GM21717 (cell line): ENCODE measurements at regions not wholly inside any gene's neighbourhood (a gene's known extent, or its start where the extent isn't known, plus 50 kb on each side); places are given as distances from the start of the nearest gene placed in this dataset.
"Not testable (repeated sequence)": the region's sequence is repeated elsewhere in the genome, so short reads cannot be mapped to it uniquely, and the experiment has no call there.

Experiments used
- ATAC-seq: cut with Tn5 transposase; IDR thresholded peaks from one replicate; pipeline ENCODE4 v1.9.1; 2021; ENCODE audit warnings: mild to moderate bottlenecking, moderate library complexity; ENCODE audit not compliant: unreplicated experiment

DNA sequence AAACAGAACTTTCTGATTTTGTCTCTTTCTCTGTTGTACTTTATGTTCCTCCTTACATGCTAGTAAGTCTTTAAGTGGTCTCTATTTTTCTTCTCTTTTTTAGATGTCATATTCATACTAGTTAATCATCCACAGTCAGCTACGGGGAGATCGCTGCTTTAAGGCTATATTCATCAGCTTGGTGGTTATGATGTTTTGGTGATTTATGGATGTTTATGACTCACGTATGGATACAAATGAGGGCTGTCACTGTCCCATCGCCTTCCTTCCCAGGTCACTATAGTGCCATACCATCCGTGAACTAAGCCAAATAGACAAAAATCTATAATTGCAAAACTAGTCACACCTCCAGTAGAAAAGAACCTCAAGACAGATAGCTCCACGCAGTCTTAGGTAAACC, 296.8 kb upstream of the AADAT start:
- no peak for ATAC-seq

DNA sequence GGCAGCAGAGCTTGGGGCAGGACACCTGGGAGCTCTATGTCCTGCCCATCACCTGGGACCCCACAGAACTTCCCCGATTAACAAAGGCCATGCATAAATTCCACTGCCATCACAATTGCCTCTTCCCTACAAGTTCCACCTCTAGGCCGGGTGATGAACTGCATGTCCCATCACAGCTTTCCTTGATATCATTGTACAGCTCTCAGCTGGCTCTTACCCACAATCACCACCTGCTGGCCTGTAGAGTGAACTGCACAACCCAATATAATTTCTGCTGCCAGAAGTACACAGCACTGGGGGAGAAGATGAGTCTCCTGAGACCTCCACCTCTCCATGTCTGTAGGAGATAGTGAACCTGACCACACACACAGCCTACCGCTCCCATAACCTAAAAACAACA, 285.0 kb upstream of the AADAT start:
- peak; percentile 99 for ATAC-seq

DNA sequence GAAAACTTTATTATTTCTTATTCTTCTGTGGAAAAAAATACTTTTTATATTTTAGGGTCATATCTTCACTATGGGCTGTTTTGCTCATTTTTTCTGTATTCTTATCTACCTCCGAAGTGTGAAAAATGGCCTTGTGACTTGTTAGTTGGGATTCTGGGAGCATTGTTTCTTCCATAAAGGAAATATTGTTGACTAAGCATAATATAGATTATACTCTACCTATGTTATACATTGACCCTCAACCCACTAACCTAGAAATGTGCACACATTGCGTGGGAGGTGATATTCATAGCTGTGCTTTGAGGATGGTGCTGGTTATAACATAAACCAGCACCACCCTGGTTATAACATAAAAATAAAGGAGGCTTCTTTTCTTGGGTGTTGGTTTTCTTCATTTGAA, 259.2 kb upstream of the AADAT start:
- no peak for ATAC-seq

DNA sequence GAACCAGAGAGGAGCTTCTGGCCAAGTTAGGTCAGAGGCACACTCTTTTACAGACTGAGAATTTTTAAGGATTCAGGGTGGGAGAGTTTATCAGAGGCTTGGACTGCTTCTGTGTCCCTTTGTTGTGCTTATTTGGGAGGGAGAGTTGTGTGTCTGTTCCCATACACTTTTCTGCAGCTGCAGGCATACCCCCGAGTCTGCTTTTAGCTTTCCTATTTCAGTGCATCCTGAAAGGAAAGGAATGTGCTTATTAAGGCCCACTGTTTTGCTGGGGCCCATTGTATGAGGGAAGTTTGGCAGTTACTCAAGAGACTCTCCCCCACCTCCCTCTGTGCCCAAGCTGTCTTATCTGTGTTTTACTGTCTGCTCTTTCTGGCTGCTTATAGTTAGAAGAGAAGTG, 257.4 kb upstream of the AADAT start:
- ATAC-seq, result not testable (repeated sequence)

DNA sequence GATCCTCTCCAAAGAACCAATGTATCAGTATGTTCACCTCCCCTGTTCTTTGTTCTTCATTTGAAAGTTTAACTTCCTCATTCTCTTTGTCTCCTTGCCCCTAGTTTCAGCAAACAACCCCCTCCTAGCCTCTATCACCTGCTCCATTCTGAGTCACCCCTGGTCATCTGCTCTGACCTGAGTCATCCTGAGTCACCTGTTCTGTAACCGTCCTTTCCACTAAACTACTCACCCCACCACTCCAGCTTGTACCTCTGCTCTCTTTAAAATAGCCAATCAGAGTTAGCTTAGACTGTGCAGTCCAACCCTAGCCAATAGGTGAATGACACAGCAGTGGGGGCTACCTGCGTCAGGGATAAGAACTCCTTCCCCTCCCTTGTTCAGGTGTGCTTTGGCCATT, 249.8 kb upstream of the AADAT start:
- ATAC-seq, result no peak

DNA sequence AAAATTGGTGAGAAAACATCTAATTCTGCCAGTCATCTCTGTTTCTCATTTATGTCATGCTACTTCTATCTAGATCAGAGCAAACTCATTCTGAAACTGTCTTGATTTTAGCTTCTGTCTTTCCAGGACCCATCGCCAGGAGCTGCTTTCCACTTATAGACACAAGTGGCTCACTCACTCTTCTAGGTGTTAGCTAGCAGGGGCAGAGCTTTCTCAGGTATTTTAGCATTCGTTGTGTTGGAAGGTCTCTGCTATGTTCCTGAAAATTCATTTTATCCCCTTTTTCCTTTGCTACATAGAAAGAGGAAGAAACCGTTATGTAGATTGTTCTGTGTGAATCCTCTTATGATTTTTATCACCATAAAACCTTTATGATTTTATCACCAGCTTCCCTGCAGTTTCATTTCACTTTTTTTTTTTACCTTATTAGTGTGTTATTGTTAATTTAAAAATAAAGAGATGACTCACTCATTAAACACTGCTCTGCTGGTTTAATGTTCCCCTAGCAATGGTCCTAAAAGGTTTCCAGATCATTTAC, 246.6 kb upstream of the AADAT start:
- ATAC-seq, result peak; percentile 90

DNA sequence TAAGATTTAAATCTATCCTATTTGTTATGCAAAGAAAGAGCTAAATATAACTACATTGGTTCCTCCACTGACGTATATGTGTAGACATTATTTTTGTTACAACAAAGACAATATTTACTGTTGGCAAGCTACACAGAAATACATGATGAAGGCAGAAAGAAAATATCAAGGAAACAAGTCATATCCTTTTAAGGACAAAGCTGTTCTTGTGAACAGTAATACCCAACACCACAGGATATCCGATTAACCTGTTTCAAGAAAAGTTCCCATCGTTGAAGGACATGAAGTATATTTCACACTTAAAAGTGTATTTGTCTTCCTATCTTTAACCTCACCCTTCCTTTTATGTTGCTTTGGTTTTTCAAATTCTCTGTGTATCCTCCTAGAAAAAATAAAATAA, 235.8 kb upstream of the AADAT start:
- ATAC-seq, result no peak

DNA sequence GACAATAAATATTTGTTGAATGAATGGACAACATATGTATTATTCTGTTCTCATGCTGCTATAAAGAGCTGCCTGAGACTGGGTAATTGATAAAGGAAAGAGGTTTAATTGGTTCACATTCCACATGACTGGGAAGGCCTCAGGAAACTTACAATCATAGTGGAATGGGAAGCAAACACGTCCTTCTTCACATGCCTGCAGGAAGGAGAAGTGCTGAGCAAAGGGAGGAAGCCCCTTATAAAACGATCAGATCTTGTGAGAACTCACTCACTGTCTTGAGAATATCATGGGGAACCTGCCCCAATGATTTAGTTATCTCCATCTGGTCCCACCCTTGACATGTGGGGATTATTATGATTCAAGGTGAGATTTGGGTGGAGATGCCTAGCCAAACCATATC, 233.9 kb upstream of the AADAT start:
- no peak for ATAC-seq

DNA sequence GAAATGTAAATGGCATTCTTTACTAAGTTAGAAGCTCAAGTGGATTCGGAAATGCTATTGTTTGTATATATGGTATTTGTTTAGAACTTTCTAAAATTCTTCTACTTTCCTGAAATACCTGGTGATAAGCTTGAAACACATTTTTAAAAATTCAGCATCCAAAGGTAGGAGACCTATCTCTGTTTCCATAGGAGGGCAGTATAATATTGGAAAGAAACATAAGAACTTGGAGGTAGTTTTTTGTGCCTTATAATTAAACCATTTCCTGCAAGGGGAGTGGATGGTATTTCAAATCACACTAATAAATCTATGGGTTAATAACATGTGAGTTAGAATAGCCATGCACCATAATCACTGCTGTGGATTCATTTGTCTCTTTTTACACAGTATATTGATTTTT, 217.4 kb upstream of the AADAT start:
- ATAC-seq, result no peak

DNA sequence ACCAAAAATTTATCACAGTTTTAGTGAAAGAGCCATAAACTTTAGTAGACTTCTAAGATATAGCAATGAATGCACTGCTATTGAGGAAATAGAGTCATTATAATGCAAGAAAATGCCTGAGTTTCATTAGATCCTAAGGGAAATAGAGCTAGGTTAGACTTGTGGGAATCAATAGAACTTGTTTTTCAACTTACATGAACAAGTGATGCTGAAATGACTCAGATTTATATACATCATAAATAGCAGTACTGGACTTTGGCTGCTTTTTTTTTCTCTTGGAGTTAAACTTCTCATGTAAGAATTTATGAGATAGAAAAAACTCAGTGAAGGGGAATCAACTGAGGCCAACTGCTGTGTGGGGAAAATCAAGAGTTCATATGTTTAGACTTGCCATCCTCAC, 216.5 kb upstream of the AADAT start:
- ATAC-seq, result no peak

DNA sequence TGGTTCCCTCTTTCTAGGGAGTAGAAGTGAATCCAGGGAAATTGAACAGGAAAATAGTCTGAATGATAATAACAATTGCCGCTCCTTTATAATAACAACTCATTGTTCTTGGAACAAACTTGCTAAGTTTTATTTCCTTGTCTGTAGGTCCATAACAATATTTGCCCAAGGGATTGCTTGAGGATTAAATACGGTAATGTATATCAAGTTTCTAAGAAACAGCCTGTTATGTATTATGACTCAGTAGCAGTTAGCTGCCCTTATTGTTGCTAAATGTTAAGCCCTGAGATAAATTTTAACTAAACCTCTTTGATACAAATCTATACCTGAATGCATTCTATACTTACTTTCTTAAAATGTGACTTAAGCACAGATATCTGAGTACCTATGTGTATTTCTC, 215.9 kb upstream of the AADAT start:
- no peak for ATAC-seq

DNA sequence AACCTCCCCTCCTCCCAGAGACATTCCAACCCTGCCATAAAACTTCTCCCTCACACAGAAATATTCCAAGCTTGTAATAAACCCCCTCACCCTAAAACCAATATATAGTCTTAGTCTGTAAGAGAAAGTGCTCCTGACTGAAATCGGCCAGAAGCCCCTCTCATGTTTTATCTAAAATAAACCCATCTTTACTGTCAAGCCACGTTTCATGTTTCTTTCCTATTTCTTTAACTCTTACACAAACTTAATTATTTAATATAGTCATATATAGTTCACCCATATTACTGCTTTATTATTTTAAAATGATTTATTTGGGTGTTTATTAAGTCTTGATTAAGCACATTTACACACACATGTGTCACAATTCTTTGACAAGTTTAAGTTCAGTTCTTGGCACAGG, 191.3 kb upstream of the AADAT start:
- ATAC-seq, result no peak

DNA sequence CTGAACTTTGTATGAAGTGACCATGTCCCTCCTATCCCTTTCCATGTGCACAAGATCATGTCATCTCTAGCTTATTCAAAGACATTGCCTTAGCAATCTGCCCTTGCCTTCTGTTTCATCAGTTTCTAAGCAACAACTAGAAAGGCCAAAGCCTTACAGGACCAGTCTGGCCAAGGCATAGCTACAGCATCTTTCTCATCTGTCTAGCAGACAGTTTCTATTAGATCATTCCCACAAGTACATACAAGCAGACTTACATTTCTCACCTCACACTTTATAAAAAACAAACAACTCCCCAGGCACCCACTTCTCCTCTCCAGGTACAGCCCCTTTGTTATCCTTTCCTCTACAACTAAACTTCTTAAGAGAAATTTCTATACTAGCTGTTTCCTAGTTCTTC, 188.7 kb upstream of the AADAT start:
- no peak for ATAC-seq

DNA sequence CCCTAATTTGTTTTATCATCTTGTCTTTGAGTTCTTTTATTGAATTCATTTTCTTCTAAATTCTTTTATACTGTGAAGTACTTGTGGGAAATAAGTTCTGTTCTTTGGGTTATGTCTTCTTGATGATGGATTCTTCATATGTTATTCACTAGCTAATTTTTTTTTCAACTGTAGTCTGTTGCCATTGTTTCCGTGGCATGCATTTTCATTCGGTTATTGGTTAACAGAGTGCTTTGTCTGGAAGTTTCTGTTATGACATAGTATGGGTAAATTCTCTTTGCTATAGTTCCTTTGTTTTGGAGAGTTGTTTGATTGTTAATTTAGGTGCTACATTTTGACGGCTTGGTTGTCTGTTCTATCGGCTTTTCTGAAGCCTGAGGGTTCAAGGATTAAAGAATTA, 184.9 kb upstream of the AADAT start:
- ATAC-seq, result no peak

DNA sequence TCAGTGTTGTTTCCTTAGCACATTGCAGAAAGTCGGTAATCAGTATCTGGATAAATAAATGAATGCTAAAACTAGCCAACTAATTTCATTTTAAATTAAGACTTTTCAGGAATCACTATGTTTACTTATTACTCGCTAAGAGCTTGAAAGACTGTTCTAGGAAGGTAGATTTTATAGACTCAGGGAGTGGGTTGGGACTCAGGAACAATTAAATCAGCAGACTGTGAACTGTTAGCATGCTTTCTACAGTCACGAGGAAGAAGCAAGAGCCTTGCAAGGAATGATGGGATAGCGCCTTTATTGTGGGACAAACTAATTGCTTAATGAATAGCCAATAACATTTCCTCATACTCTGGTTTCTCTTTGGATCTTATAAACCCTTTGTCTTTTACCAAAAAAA, 183.2 kb upstream of the AADAT start:
- ATAC-seq, result no peak

DNA sequence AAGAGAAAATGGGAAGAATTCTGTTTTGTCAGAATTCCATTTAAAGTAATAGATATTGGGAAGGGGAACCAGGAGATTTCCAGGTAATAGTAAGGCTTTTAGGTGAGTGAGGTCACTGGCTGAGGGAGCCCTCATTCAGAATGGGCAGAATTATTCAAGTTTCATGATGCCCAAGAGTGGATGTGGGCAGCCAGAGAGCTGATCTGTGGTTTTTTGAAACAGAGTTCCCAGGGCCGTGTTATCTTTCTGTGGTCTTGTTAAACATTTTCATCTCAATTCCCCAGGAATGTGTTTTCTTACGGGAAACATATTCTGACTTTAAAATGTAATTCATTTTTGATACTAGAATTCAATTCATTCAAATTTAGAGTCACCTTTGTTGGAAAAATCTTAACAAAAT, 182.0 kb upstream of the AADAT start:
- ATAC-seq, result no peak

DNA sequence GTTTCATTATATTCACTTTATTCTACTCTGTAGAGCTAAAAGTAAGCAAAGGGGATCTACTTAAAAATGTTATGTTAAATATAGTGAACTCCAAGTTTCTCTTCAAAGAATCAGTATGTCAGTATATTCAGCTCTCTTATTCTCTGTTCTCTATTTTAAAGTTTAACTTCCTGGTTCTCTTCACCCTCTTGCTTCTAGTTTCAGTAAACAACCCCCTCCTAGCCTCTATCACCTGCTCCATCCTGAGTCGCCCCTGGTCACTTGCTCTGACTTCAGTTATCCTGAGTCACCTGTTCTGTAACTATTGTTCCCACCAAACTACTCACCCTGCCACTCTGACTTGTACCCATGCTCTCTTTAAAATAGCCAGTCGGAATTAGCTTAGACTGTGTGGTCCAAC, 180.9 kb upstream of the AADAT start:
- ATAC-seq, result no peak

DNA sequence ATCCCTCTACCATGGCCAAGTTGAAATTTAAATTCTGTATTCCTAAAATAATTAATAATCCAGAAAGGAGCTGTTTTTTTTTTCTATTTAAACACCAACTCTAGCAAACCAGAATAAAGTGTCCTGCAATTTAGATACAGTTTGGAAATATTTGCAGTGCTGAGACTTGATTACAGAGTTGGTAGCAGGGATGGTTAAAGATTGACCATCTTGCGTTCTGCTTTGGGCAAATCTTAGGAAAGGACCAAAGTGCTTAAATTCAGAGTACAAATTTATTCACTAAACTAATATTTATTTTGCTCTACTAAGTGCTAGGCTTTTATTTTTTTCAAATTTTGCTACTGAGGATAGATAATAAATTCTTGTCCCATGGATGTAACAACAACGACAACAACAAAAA, 180.2 kb upstream of the AADAT start:
- no peak for ATAC-seq

DNA sequence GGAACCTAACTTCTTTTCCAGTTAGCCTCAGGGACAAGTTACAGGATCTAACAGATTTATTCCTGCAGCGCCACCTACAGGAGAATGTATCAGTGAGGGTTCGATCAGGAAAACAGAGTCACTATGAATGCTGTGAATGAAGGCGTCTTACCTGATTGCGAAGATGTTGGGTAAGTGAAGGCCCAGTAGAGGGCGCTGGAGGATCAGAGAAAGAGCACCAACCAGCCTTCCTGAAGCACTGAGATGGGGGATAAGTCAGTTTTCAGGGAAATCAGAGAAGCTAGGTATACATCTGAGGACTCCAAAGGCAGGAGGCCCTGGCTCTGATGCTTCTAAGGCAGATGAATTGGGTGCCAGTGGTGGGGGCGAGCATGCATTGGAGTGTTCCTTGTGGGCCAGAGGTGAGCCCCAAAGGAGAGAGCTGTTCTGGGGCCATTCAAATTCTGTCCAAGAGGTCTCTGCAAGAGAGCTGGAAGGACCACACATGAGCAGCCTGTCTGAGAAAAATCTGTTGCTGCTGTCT, 169.9 kb upstream of the AADAT start:
- peak; percentile 99 for ATAC-seq

DNA sequence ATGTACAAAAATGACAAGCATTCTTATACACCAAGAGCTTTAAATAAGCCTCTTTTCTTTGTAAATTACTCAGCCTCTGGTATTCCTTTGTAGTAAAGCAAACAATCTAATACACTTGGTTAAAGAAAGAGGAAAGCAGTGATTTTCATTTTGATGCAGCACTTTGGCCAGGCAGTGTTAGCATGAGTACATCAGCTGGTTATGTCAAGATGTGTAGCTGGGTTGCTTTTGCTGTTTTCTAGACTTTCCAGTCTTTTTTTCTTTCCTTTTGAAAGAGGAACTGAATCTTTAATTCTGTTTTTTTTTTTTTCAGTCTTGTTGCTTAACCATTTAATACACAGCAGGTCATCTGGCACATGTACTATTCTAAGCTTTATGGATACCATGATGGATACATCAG, 167.1 kb upstream of the AADAT start:
- ATAC-seq, result no peak

DNA sequence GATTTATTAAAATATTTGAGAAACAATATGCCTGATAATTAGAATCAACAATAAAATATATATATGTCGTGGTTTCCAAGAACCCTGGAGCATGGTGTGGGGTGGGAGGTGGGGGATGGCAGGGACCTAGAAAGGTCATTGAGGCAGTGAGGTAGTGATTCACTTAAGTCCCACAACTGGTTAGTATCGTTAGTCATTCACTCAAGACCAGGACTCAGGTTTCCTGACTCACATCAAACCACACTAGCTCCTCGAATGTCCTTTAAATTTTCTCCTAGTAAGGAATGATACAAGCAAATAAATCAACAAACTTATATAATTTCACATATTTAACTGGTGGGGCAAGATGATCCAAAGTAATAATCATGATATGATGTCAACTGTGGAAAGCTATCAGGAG, 158.8 kb upstream of the AADAT start:
- ATAC-seq, result no peak

DNA sequence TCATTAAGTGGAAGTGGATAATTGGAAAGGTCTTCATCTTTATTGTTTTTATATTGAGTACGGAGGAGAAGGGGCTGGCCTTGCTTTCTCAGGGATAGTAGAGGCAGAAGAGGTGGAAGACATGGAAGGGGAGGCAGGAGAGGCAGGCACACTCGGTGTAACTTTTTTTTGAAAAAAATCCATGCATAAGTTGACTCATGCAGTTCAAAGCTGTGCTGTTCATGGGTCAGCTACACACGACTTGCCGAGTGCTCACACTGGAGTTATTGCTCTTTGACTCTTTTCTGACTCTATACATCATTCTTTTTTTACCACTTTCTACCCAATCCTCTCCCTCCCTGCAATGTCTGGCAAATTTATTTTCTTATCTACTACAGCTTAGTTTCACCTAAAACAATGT, 158.3 kb upstream of the AADAT start:
- no peak for ATAC-seq

DNA sequence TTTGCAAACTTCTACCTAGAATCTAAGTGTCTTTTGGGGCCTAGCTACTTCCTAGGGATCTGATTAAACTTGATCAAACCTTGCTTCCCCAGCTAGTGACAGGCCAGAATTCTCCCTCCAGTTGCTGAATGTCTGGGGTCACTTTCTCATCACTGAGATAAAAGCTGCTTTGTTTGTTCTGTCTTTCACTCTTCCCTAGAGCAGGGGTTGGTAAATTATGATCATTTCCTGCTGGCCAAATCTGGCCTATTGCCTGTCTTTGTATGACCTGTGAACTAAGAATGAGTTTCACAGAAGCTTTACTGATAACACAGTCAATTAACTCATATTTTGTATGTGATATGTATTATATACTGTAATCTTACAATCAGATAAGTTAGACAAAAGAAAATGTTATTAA, 157.8 kb upstream of the AADAT start:
- no peak for ATAC-seq
